ENCODE measurements at regions not wholly inside any gene's neighbourhood (a gene's known extent, or its start where the extent isn't known, plus 50 kb on each side); places are given as distances from the start of the nearest gene placed in this dataset.
"Not testable (repeated sequence)": the region's sequence is repeated elsewhere in the genome, so short reads cannot be mapped to it uniquely, and the experiment has no call there.

DNA sequence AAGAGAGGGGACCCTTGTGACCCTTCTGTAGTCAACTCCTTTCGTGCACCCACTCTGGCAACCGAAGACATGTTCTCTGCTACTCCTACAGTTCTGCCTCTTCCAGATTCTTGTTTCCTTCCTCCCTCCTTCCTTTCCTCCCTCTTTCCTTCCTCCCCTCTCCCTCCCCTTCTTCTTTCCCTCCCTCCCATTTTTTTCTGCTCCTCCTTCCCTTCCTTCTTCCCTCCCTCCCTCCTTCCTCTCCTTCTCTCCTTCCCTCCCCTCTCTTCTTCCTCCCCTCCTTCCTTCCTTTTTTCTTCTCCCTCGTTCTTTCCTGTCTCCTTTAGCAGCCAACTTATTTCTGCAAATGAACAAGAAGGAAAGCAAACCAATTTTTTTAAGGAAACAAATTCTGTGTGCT, 111.5 kb downstream of the NPTX2 start:
- DNase-seq (ENCODE audit: low read depth): no peak

DNA sequence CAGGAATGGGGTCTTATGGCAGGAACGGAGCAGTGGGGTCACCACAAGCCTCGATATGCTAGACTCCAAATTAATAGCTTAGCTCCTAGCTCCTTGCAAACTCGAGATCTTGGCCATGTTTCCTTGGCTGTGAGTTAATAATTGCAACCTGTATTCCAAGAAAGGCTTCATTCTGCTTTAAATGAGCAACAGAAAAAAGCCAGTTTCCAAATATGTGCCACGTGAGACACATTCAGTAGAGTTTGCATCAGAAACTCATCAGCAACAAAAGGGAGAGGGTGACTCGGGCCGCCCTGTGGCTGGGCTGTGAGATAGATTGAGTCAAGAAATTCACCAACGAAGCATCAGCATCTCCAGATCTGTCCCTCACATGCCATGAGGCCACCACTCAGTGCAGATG, 112.0 kb downstream of the NPTX2 start:
- no peak for DNase-seq (ENCODE audit: low read depth)

DNA sequence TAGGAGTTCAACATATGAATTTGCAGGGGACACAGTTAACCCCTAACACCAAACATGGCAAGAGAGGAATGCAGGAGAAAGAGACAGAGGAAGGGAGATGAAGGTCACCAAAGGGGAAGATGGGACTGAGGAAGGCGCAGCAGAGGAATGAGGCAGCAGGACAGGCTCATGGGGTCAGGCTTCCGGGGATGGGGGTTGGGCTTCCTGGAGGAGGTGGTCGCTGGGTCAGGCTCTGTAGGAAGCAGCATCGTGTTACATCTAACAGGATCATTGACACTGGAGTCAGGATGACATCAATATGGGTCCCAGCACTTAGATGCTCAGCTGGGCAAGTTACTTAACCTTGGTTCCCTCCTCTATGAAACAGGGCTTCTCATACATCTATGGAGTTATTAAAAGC, 113.2 kb downstream of the NPTX2 start:
- DNase-seq (ENCODE audit: low read depth): no peak

DNA sequence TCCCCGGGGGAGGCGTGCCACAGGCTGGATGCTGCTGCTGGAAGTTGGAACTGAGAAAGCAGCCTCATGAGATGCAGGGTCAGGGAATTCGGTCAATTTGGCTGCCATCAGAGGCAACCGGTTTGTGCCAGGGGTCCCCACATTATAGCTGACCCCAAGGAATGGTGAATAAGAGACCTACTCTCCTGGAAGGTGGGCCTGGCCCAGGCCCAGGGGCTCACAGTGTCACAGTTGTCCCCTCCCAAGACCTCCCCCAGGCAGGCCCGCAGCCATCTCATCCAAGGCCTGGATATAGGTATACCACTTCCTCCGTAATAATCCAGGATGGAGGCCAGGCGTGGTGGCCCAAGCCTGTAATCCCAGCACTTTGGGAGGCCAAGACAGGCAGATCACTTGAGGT, 114.6 kb downstream of the NPTX2 start:
- DNase-seq (ENCODE audit: low read depth): no peak

- no peak for DNase-seq (ENCODE audit: low read depth)
Measured at GRCh38 chr7:98733036-98733435, 116.0 kb downstream of the NPTX2 start.

DNA sequence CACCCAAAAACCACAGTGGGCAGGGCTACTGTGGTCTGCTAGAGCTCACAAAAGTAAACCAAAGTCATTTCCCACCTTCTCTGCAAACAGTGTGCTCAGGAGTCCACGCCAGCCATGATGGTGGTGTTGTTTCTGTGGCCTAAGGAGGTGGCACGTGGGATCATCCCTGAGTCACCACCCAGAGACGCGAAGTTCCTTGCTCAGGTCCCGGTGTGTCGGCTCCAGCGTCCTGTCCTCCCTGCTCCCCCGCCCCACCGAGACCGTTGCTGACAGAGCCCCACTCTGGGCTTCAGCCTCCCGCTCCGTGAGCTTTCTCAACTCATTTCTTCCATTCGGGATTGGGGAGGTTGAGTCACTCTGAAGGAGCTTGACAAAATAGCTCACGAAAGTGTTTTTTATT, 118.7 kb downstream of the NPTX2 start:
- DNase-seq (ENCODE audit: low read depth): no peak

DNA sequence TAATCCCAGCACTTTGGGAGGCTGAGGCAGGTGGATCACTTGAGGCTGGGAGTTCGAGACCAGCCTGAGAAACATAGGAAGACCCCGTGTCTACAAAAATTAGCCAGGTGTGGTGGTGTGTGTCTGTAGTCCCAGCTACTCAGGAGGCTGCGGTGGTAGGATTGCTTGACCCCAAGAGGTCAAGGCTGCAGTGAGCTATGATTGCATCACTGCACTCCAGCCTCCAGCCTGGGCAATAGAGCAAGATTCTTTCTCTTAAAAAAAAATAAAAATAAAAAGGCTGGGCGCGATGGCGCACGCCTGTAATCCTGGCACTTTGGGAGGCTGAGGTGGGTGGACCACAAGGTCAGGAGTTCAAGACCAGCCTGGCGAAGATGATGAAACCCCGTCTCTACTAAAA, 119.4 kb downstream of the NPTX2 start:
- not testable (repeated sequence) for DNase-seq (ENCODE audit: low read depth)

GRCh38 chr7:98737176-98737575, 120.1 kb downstream of the NPTX2 start:
- DNase-seq (ENCODE audit: low read depth): no peak

- no peak for DNase-seq (ENCODE audit: low read depth)
Measured at GRCh38 chr7:98740643-98741042, 123.6 kb downstream of the NPTX2 start.

DNA sequence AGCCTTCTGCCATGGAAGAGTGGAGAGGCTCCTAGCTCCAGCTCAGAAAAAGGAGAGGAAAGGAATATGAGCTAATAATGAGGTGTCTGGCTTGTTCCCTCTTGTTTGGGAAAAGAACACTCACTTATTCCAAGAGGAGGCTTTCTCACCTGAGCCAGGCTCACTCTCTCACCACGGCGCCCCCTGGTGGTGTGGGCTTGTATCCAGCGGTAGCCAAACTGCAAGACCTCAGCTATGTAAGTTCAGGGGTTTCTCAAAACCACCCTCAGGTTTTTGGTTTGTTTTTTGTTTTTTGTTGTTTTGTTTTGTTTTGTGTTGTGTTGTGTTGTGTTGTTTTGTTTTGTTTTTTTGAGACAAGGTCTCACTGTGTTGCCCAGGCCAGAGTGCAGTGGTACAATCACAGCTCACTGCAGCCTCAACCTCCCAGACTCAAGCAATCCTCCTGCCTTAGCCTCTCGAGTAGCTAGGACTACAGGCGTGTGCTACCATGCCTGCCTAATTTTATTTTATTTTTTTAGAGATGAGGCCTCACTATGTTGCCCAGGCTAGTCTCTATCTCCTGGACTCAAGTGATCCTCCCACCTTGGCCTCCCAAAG, 124.0 kb downstream of the TMEM130 start:
- DNase-seq (ENCODE audit: low read depth): peak; percentile 52

GRCh38 chr7:98748090-98748489, 121.7 kb downstream of the TMEM130 start:
- no peak for DNase-seq (ENCODE audit: low read depth)

DNA sequence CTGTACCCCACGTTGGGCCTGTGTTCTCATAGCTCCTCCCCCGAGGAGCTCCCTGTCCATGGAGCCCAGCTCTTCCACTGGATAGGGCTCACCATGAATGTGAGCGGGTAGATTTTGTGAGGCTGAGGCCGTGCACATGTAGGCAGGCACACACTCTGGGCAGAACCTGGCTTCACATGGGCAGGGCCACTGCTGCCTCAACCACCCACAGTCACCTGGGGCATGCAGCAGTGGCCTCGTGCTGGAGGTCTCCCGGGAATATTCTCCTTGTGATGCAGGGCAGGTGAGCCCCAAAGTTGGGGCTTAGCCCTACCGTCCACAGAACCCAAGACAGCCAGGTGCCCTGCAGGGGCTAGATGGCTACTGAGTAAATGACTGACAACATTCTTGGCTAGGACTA, 116.6 kb downstream of the TMEM130 start:
- DNase-seq (ENCODE audit: low read depth): no peak

- no peak for DNase-seq (ENCODE audit: low read depth)
Measured at GRCh38 chr7:98753989-98754479, 115.8 kb downstream of the TMEM130 start.

- no peak for DNase-seq (ENCODE audit: low read depth)
Measured at GRCh38 chr7:98755138-98755898, 114.5 kb downstream of the TMEM130 start.

DNA sequence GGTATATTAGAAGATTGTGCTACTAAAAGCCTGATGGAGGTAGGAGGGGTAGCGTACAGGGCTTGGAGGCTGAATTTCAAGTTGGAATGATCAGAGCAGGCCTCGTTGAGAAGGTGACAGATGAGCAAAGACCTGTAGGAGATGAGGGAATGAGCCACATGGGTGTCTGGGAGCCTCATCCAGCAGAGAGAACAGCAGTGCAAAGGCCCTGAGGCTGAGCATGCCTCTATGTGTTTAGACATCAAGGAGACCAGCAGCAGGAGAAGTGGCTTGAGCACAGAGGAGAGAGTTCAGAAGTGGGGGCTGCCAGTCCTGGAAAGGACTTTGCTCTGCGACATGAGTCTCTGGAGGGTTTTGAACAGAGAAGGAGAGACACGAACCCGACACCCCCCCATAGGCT, 111.7 kb downstream of the TMEM130 start:
- DNase-seq (ENCODE audit: low read depth): no peak

- DNase-seq (ENCODE audit: low read depth): no peak
Measured at GRCh38 chr7:98760201-98760651, 109.6 kb downstream of the TMEM130 start.

DNA sequence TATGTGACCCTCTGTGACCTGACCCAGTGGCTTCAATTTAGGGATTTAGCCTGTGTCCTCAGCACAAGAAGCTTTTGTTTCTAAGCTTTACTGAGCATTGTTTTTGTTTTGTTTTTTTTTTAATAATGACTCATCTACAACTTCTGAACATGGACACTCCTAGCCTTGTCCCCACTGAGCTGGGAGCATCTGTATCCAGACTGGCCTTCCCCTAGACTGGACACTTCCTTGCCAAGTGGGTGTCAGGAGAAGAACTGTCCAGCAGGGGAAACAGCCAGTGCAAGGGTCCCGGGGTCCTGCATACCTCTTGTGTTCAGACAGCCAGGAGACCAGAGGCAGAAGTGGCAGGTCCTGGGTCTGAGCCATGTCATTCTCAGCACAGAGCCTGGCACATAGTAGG, 108.6 kb downstream of the TMEM130 start:
- DNase-seq (ENCODE audit: low read depth): no peak

GRCh38 chr7:98762620-98763019, 107.2 kb downstream of the TMEM130 start:
- no peak for DNase-seq (ENCODE audit: low read depth)

DNA sequence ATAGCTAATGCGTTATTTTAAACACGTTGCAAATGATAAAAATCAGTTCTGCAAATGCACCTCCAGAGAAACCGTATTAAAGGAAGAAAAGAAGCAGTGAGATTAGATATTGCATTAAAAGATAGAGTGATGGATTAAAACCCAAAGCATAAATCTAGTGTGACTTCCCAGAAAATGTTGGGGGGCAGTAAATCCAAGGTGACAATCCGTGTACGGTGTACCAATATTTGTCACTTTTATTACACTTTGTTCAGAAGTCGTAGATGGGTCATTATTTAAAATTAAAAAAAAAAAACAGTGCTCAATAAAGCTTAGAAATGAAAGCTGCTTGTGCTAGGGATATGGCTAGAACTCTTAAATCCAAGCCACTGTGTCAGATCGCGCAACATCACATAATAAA, 106.4 kb downstream of the TMEM130 start:
- DNase-seq (ENCODE audit: low read depth): no peak

DNA sequence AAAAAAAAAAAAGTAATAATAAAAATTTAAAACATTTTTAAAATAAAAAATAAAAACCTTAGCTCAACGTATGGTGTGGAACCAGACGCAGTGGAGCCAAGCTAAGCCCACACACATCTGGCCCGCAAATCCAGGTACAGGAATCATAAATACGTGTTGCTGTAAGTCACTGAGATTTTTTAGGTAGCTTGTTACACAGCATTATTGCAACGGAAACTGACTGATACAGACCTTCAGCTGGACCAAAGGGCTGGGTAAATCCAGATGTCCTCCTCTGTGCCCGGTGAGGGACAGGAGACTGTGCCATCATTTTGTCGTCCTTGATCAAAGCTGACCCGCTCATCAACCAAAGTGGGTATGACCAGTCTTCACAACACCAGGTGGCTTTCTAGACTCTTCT, 104.9 kb downstream of the TMEM130 start:
- DNase-seq (ENCODE audit: low read depth): no peak

- DNase-seq (ENCODE audit: low read depth): not testable (repeated sequence)
Measured at GRCh38 chr7:98770085-98770484, 99.7 kb downstream of the TMEM130 start.

- no peak for DNase-seq (ENCODE audit: low read depth)
Measured at GRCh38 chr7:98771519-98771918, 98.3 kb downstream of the TMEM130 start.

GRCh38 chr7:98771941-98772603, 97.7 kb downstream of the TMEM130 start:
- DNase-seq (ENCODE audit: low read depth): no peak
